ENCODE measurements at regions not wholly inside any gene's neighbourhood (a gene's known extent, or its start where the extent isn't known, plus 50 kb on each side); places are given as distances from the start of the nearest gene placed in this dataset.

- peaks cover 2 to 18% of the 10 kb centered on the region in 2 experiments; a peak in 3 of 4 replicates for H3K4me1 ChIP-seq (ENCODE audit: control insufficient read depth in 1 of 2, insufficient read depth in 2 of 2, low read length in 2 of 2)
- ATAC-seq (no peak), DNase-seq (ENCODE audit: low read depth, low spot score) (no peak)
- H3K4me3 ChIP-seq (replicated peaks in 1 of 2; ENCODE audit: low read depth in 1 of 2, low read length in 2 of 2), result no peak overlapping the region
- H3K9me3 ChIP-seq (ENCODE audit: control insufficient read depth in 1 of 2, insufficient read depth in 1 of 2, low read depth in 1 of 2, low read length in 2 of 2), result no peaks in the 10 kb centered on the region
- BruUV-seq (replicated peaks), result no TSS peak
- H4K20me1 ChIP-seq (ENCODE audit: insufficient read depth), result no peaks in the 10 kb centered on the region
- no peak overlapping the region for H3K9ac ChIP-seq (ENCODE audit: low read length)
- no peaks in the 10 kb centered on the region for H3K36me3 ChIP-seq (ENCODE audit: control insufficient read depth in 1 of 2, insufficient read depth in 2 of 2, low read length in 2 of 2)
- ChIA-PET RAD21 (ENCODE audit: low non-redundant PET in 1 of 2, low total read pairs in 2 of 2, uncharacterized antibody in 2 of 2, unreplicated experiment in 2 of 2) (no interaction called here), POLR2A (no interaction called here), CTCF (no interaction called here)
- H3K9me2 ChIP-seq (ENCODE audit: insufficient read depth), result no peaks in the 10 kb centered on the region
- intact Hi-C loops (cut with micrococcal nuclease), result no loop called here
- peaks cover 35% of the 10 kb centered on the region; the same call in 1 of the 2 replicates for H3K27me3 ChIP-seq (ENCODE audit: insufficient read depth, low read length)
- H3K79me2 ChIP-seq (ENCODE audit: insufficient read depth, low read length), result no peaks in the 10 kb centered on the region
- no peak overlapping the region for H3K27ac ChIP-seq (ENCODE audit: low read depth, low read length)
- TF ChIP-seq SP1 (IDR thresholded peaks at IDR 0.05; ENCODE audit: low read depth), result no peak
- no peak for TF ChIP-seq EZH2phosphoT487 (IDR thresholded peaks at IDR 0.05; ENCODE audit: borderline replicate concordance)
- no peak for TF ChIP-seq TCF7L2 (IDR thresholded peaks at IDR 0.05; ENCODE audit: borderline replicate concordance, extremely low read depth, insufficient read depth, insufficient read length)
- no peak for TF ChIP-seq SRF (IDR thresholded peaks at IDR 0.05; ENCODE audit: low read depth)
- no peak for TF ChIP-seq YY1 (IDR thresholded peaks at IDR 0.05; ENCODE audit: extremely low read depth, insufficient replicate concordance, low read depth, low read length)
- no peak for TF ChIP-seq SIN3A (IDR thresholded peaks at IDR 0.05; ENCODE audit: low read depth)
- no peak for TF ChIP-seq JUND (IDR thresholded peaks at IDR 0.05)
- no peak for TF ChIP-seq FOSL1 (IDR thresholded peaks at IDR 0.05; ENCODE audit: low read depth)
- no peak for TF ChIP-seq ZBTB33 (IDR thresholded peaks at IDR 0.05; ENCODE audit: extremely low read depth, insufficient replicate concordance, low read length)
- no peak for TF ChIP-seq CEBPB (IDR thresholded peaks at IDR 0.05; ENCODE audit: low read depth)
- no peak for TF ChIP-seq EGR1 (IDR thresholded peaks at IDR 0.05; ENCODE audit: low read depth)
- no peak for TF ChIP-seq RAD21 (IDR thresholded peaks at IDR 0.05; ENCODE audit: low read depth)
- TF ChIP-seq CBX3 (IDR thresholded peaks at IDR 0.05; ENCODE audit: low read depth), result no peak
- H3K4me2 ChIP-seq (ENCODE audit: low read length), result no peak overlapping the region
- H2AFZ ChIP-seq (ENCODE audit: low read depth, low read length, poor library complexity, severe bottlenecking), result no peak overlapping the region
Measured at GRCh38 chr16:66135421-66135831, 231.1 kb upstream of the CDH5 start.
